GM13976 (cell line): ENCODE measurements at regions not wholly inside any gene's neighbourhood (a gene's known extent, or its start where the extent isn't known, plus 50 kb on each side); places are given as distances from the start of the nearest gene placed in this dataset.

Experiments used
- DNase-seq: peaks from one replicate; pipeline ENCODE4 v3.0.0; 2012; ENCODE audit warnings: low spot score
- CTCF ChIP-seq: IDR thresholded peaks from 2 replicates; pipeline ENCODE4 v1.5.1; 2012; ENCODE audit warnings: borderline replicate concordance, mild to moderate bottlenecking; ENCODE audit not compliant: insufficient read depth; ENCODE audit errors: extremely low read depth, missing control alignments, control extremely low read depth
- in situ Hi-C: fragments of 300-500 bp; cut with MboI; formaldehyde crosslinking; loops from one replicate; pipeline ENCODE4 v1.12.0; 2022; ENCODE audit warnings: low sequenced_read_pairs, mixed read lengths, inconsistent platforms; ENCODE audit not compliant: unreplicated experiment

GRCh38 chr7:52799817-52800216, 235.6 kb upstream of the POM121L12 start:
- in situ Hi-C loops: no loop called here
- no peak for TF ChIP-seq CTCF
- no peak for DNase-seq

- in situ Hi-C loops: no loop called here
- no peak for TF ChIP-seq CTCF
Measured at GRCh38 chr7:52797801-52798200, 237.6 kb upstream of the POM121L12 start.

GRCh38 chr7:52794621-52795020, 240.8 kb upstream of the POM121L12 start:
- in situ Hi-C loops: no loop called here
- no peak for TF ChIP-seq CTCF
- no peak for DNase-seq

More at GRCh38 chr7:52797801-52798200, 237.6 kb upstream of the POM121L12 start:
- no peak for DNase-seq

GRCh38 chr7:52791176-52791700, 244.2 kb upstream of the POM121L12 start:
- in situ Hi-C loops: no loop called here
- DNase-seq: no peak
- no peak for TF ChIP-seq CTCF

- in situ Hi-C loops: no loop called here
- TF ChIP-seq CTCF: no peak
Measured at GRCh38 chr7:52786174-52786573, 249.3 kb upstream of the POM121L12 start.

GRCh38 chr7:52782348-52782747, 253.1 kb upstream of the POM121L12 start:
- no peak for TF ChIP-seq CTCF
- DNase-seq: no peak
- in situ Hi-C loops: no loop called here

More at GRCh38 chr7:52786174-52786573, 249.3 kb upstream of the POM121L12 start:
- no peak for DNase-seq
